ENCODE measurements at regions not wholly inside any gene's neighbourhood (a gene's known extent, or its start where the extent isn't known, plus 50 kb on each side); places are given as distances from the start of the nearest gene placed in this dataset.

- Histone ChIP-seq H3K9me3 (no peaks in the 10 kb centered on the region), H3K27ac (no peak overlapping the region), H3K27me3 (replicated peaks; ENCODE audit: insufficient read depth) (no peaks in the 10 kb centered on the region), H3K4me1 (ENCODE audit: control insufficient read depth in 1 of 2, low read depth in 2 of 2) (peaks cover 0 to 7% of the 10 kb centered on the region in 2 donors), H3K36me3 (no peaks in the 10 kb centered on the region), H3K4me3 (no peak overlapping the region)
- ATAC-seq (ENCODE audit: insufficient number of reproducible peaks, low FRiP score, low read depth) (no peak), DNase-seq (ENCODE audit: low spot score) (no peak)
- TF ChIP-seq CTCF (IDR thresholded peaks at IDR 0.05) = no peak
These were observed 156.0 kb downstream of the ENGASE start for GRCh38 chr17:79230576-79230975.

GRCh38 chr17:79226037-79226436, 151.4 kb downstream of the ENGASE start:
- ATAC-seq (ENCODE audit: insufficient number of reproducible peaks, low FRiP score, low read depth) (no peak), DNase-seq (ENCODE audit: low spot score) (no peak)
- H3K27ac ChIP-seq = no peak overlapping the region
- H3K27me3 ChIP-seq (replicated peaks; ENCODE audit: insufficient read depth) = no peaks in the 10 kb centered on the region
- H3K36me3 ChIP-seq = no peaks in the 10 kb centered on the region
- no peak overlapping the region for H3K4me3 ChIP-seq
- peaks cover 0 to 7% of the 10 kb centered on the region in 2 donors for H3K4me1 ChIP-seq (ENCODE audit: control insufficient read depth in 1 of 2, low read depth in 2 of 2)
- H3K9me3 ChIP-seq = no peaks in the 10 kb centered on the region
- TF ChIP-seq CTCF (IDR thresholded peaks at IDR 0.05) = no peak

- Histone ChIP-seq H3K27me3 (replicated peaks; ENCODE audit: insufficient read depth) (no peaks in the 10 kb centered on the region), H3K27ac (no peak overlapping the region), H3K4me1 (ENCODE audit: control insufficient read depth in 1 of 2, low read depth in 2 of 2) (peaks cover 0 to 7% of the 10 kb centered on the region in 2 donors), H3K4me3 (no peak overlapping the region), H3K9me3 (no peaks in the 10 kb centered on the region), H3K36me3 (no peaks in the 10 kb centered on the region)
- DNase-seq (ENCODE audit: low spot score) (no peak), ATAC-seq (ENCODE audit: insufficient number of reproducible peaks, low FRiP score, low read depth) (no peak)
- no peak for TF ChIP-seq CTCF (IDR thresholded peaks at IDR 0.05)
These were observed 150.3 kb downstream of the ENGASE start for GRCh38 chr17:79224903-79225302.

- H3K27me3 ChIP-seq (replicated peaks; ENCODE audit: insufficient read depth) = no peaks in the 10 kb centered on the region
- DNase-seq (ENCODE audit: low spot score) = no peak
- TF ChIP-seq CTCF (IDR thresholded peaks at IDR 0.05) = no peak
- H3K9me3 ChIP-seq = no peaks in the 10 kb centered on the region
- no peak overlapping the region for H3K4me3 ChIP-seq
- no peaks in the 10 kb centered on the region for H3K36me3 ChIP-seq
- no peak for ATAC-seq (ENCODE audit: insufficient number of reproducible peaks, low FRiP score, low read depth)
- H3K4me1 ChIP-seq (ENCODE audit: control insufficient read depth in 1 of 2, low read depth in 2 of 2) = peaks cover 0 to 7% of the 10 kb centered on the region in 2 donors
- H3K27ac ChIP-seq = no peak overlapping the region
These were observed 149.9 kb downstream of the ENGASE start for GRCh38 chr17:79224476-79224875.

- H3K27ac ChIP-seq = no peak overlapping the region
- no peaks in the 10 kb centered on the region for H3K27me3 ChIP-seq (replicated peaks; ENCODE audit: insufficient read depth)
- H3K9me3 ChIP-seq = no peaks in the 10 kb centered on the region
- DNase-seq (ENCODE audit: low spot score) (no peak), ATAC-seq (ENCODE audit: insufficient number of reproducible peaks, low FRiP score, low read depth) (no peak)
- TF ChIP-seq CTCF (IDR thresholded peaks at IDR 0.05) = no peak
- no peak overlapping the region for H3K4me3 ChIP-seq
- peaks cover 0 to 7% of the 10 kb centered on the region in 2 donors for H3K4me1 ChIP-seq (ENCODE audit: control insufficient read depth in 1 of 2, low read depth in 2 of 2)
- H3K36me3 ChIP-seq = no peaks in the 10 kb centered on the region
These were observed 149.3 kb downstream of the ENGASE start for GRCh38 chr17:79223953-79224352.

Measured in thoracic aorta (tissue), 2 donors.